ENCODE measurements at regions not wholly inside any gene's neighbourhood (a gene's known extent, or its start where the extent isn't known, plus 50 kb on each side); places are given as distances from the start of the nearest gene placed in this dataset.

- H3K4me3 ChIP-seq (ENCODE audit: low read length), result no peak overlapping the region
- TF ChIP-seq ZNF274 (IDR thresholded peaks at IDR 0.05; ENCODE audit: low read depth, low read length), result no peak
Measured at GRCh38 chr10:10891124-10892082, 126.3 kb upstream of the CELF2 start.

GRCh38 chr10:10892290-10892875 is 125.3 kb upstream of the CELF2 start:
- TF ChIP-seq ZNF274 (IDR thresholded peaks at IDR 0.05; ENCODE audit: low read depth, low read length), result no peak
- no peak overlapping the region for H3K4me3 ChIP-seq (ENCODE audit: low read length)

GRCh38 chr10:10897400-10897799 is 120.3 kb upstream of the CELF2 start:
- no peak overlapping the region for H3K4me3 ChIP-seq (ENCODE audit: low read length)
- TF ChIP-seq ZNF274 (IDR thresholded peaks at IDR 0.05; ENCODE audit: low read depth, low read length), result no peak

- H3K4me3 ChIP-seq (ENCODE audit: low read length), result no peak overlapping the region
- TF ChIP-seq ZNF274 (IDR thresholded peaks at IDR 0.05; ENCODE audit: low read depth, low read length), result no peak
Measured at GRCh38 chr10:10901906-10902305, 115.8 kb upstream of the CELF2 start.

- H3K4me3 ChIP-seq (ENCODE audit: low read length), result no peak overlapping the region
Measured at GRCh38 chr10:10902951-10903350, 114.7 kb upstream of the CELF2 start.

GRCh38 chr10:10903620-10904019 is 114.1 kb upstream of the CELF2 start:
- H3K4me3 ChIP-seq (ENCODE audit: low read length), result no peak overlapping the region
- no peak for TF ChIP-seq ZNF274 (IDR thresholded peaks at IDR 0.05; ENCODE audit: low read depth, low read length)

More at GRCh38 chr10:10902951-10903350, 114.7 kb upstream of the CELF2 start:
- TF ChIP-seq ZNF274 (IDR thresholded peaks at IDR 0.05; ENCODE audit: low read depth, low read length), result no peak

- no peak overlapping the region for H3K4me3 ChIP-seq (ENCODE audit: low read length)
- no peak for TF ChIP-seq ZNF274 (IDR thresholded peaks at IDR 0.05; ENCODE audit: low read depth, low read length)
Measured at GRCh38 chr10:10910634-10911033, 107.0 kb upstream of the CELF2 start.

- H3K4me3 ChIP-seq (ENCODE audit: low read length), result no peak overlapping the region
- TF ChIP-seq ZNF274 (IDR thresholded peaks at IDR 0.05; ENCODE audit: low read depth, low read length), result no peak
Measured at GRCh38 chr10:10911035-10911434, 106.6 kb upstream of the CELF2 start.

GRCh38 chr10:10911471-10911921 is 106.2 kb upstream of the CELF2 start:
- no peak for TF ChIP-seq ZNF274 (IDR thresholded peaks at IDR 0.05; ENCODE audit: low read depth, low read length)
- no peak overlapping the region for H3K4me3 ChIP-seq (ENCODE audit: low read length)

GRCh38 chr10:10914144-10914543 is 103.5 kb upstream of the CELF2 start:
- no peak for TF ChIP-seq ZNF274 (IDR thresholded peaks at IDR 0.05; ENCODE audit: low read depth, low read length)

GRCh38 chr10:10915215-10915614 is 102.5 kb upstream of the CELF2 start:
- no peak for TF ChIP-seq ZNF274 (IDR thresholded peaks at IDR 0.05; ENCODE audit: low read depth, low read length)
- H3K4me3 ChIP-seq (ENCODE audit: low read length), result no peak overlapping the region

More at GRCh38 chr10:10914144-10914543, 103.5 kb upstream of the CELF2 start:
- no peak overlapping the region for H3K4me3 ChIP-seq (ENCODE audit: low read length)

- H3K4me3 ChIP-seq (ENCODE audit: low read length), result no peak overlapping the region
Measured at GRCh38 chr10:10917031-10917430, 100.6 kb upstream of the CELF2 start.

GRCh38 chr10:10919976-10920375 is 97.7 kb upstream of the CELF2 start:
- TF ChIP-seq ZNF274 (IDR thresholded peaks at IDR 0.05; ENCODE audit: low read depth, low read length), result no peak
- no peak overlapping the region for H3K4me3 ChIP-seq (ENCODE audit: low read length)

More at GRCh38 chr10:10917031-10917430, 100.6 kb upstream of the CELF2 start:
- no peak for TF ChIP-seq ZNF274 (IDR thresholded peaks at IDR 0.05; ENCODE audit: low read depth, low read length)

- no peak for TF ChIP-seq ZNF274 (IDR thresholded peaks at IDR 0.05; ENCODE audit: low read depth, low read length)
Measured at GRCh38 chr10:10921826-10922461, 95.7 kb upstream of the CELF2 start.

More at GRCh38 chr10:10921826-10922461, 95.7 kb upstream of the CELF2 start:
- no peak overlapping the region for H3K4me3 ChIP-seq (ENCODE audit: low read length)

All from GM08714 (cell line).